ENCODE measurements at regions not wholly inside any gene's neighbourhood (a gene's known extent, or its start where the extent isn't known, plus 50 kb on each side); places are given as distances from the start of the nearest gene placed in this dataset.

- Histone ChIP-seq H3K4me3 (replicated peaks in 1 of 2; ENCODE audit: low read depth in 1 of 2, low read length in 2 of 2) (no peak overlapping the region), H3K36me3 (ENCODE audit: control insufficient read depth in 1 of 2, insufficient read depth in 2 of 2, low read length in 2 of 2) (no peaks in the 10 kb centered on the region), H3K27me3 (ENCODE audit: insufficient read depth, low read length) (no peaks in the 10 kb centered on the region), H3K9ac (ENCODE audit: low read length) (no peak overlapping the region), H4K20me1 (ENCODE audit: insufficient read depth) (no peaks in the 10 kb centered on the region), H2AFZ (ENCODE audit: low read depth, low read length, poor library complexity, severe bottlenecking) (no peak overlapping the region), H3K79me2 (ENCODE audit: insufficient read depth, low read length) (no peaks in the 10 kb centered on the region), H3K9me3 (ENCODE audit: control insufficient read depth in 1 of 2, insufficient read depth in 1 of 2, low read depth in 1 of 2, low read length in 2 of 2) (peaks cover 14 to 40% of the 10 kb centered on the region in 2 experiments; a peak in 2 of 4 replicates), H3K4me1 (ENCODE audit: control insufficient read depth in 1 of 2, insufficient read depth in 2 of 2, low read length in 2 of 2) (no peaks in the 10 kb centered on the region), H3K27ac (ENCODE audit: low read depth, low read length) (no peak overlapping the region), H3K9me2 (ENCODE audit: insufficient read depth) (no peaks in the 10 kb centered on the region), H3K4me2 (ENCODE audit: low read length) (no peak overlapping the region)
- ATAC-seq (no peak), DNase-seq (ENCODE audit: low read depth, low spot score) (no peak)
- intact Hi-C loops (cut with micrococcal nuclease), result no loop called here
- RAD21 ChIA-PET (ENCODE audit: low non-redundant PET in 1 of 2, low total read pairs in 2 of 2, uncharacterized antibody in 2 of 2, unreplicated experiment in 2 of 2), result no interaction called here
- TF ChIP-seq REST (IDR thresholded peaks at IDR 0.05; ENCODE audit: low read depth), result no peak
- no peak for TF ChIP-seq SP1 (IDR thresholded peaks at IDR 0.05; ENCODE audit: low read depth)
- TF ChIP-seq RAD21 (IDR thresholded peaks at IDR 0.05; ENCODE audit: low read depth), result no peak
- no peak for TF ChIP-seq FOSL1 (IDR thresholded peaks at IDR 0.05; ENCODE audit: low read depth)
- no peak for TF ChIP-seq ELF1 (IDR thresholded peaks at IDR 0.05; ENCODE audit: borderline replicate concordance, low read depth)
- no peak for TF ChIP-seq EZH2phosphoT487 (IDR thresholded peaks at IDR 0.05; ENCODE audit: borderline replicate concordance)
- TF ChIP-seq EZH2 (IDR thresholded peaks at IDR 0.05), result no peak
- TF ChIP-seq TCF7L2 (IDR thresholded peaks at IDR 0.05; ENCODE audit: borderline replicate concordance, extremely low read depth, insufficient read depth, insufficient read length), result no peak
- no peak for TF ChIP-seq JUND (IDR thresholded peaks at IDR 0.05)
- no peak for TF ChIP-seq POLR2AphosphoS5 (IDR thresholded peaks at IDR 0.05; ENCODE audit: low read depth, low read length)
- no peak for TF ChIP-seq SRF (IDR thresholded peaks at IDR 0.05; ENCODE audit: low read depth)
- TF ChIP-seq CTCF (IDR thresholded peaks at IDR 0.05 in 2 of 3, conservative IDR thresholded peaks at IDR 0.05 in 1 of 3; ENCODE audit: borderline replicate concordance in 1 of 3, insufficient read depth in 1 of 3, low read depth in 2 of 3, low read length in 2 of 3), result no peak
- TF ChIP-seq ZFX (IDR thresholded peaks at IDR 0.05), result no peak
- TF ChIP-seq MAX (IDR thresholded peaks at IDR 0.05), result no peak
- no peak for TF ChIP-seq SIN3A (IDR thresholded peaks at IDR 0.05; ENCODE audit: low read depth)
- no peak for TF ChIP-seq CEBPB (IDR thresholded peaks at IDR 0.05; ENCODE audit: low read depth)
- TF ChIP-seq, protein P1, sequence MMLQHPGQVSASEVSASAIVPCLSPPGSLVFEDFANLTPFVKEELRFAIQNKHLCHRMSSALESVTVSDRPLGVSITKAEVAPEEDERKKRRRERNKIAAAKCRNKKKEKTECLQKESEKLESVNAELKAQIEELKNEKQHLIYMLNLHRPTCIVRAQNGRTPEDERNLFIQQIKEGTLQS (IDR thresholded peaks at IDR 0.05), result no peak
- no TSS peak for BruUV-seq (replicated peaks)
- POLR2A ChIA-PET, result no interaction called here
- CTCF ChIA-PET, result no interaction called here
Observed at GRCh38 chr22:34429314-34429713, 509.0 kb upstream of the LARGE1 start.
